GM12892 (cell line): ENCODE measurements at regions not wholly inside any gene's neighbourhood (a gene's known extent, or its start where the extent isn't known, plus 50 kb on each side); places are given as distances from the start of the nearest gene placed in this dataset.

ENCODE experiments used
- POLR2A ChIP-seq: IDR thresholded peaks from 2 replicates; pipeline ENCODE4 v1.6.1; 2011; ENCODE audit warnings: low read depth, low read length, control low read depth
- POLR2AphosphoS5 ChIP-seq: IDR thresholded peaks from 2 replicates; pipeline ENCODE4 v1.6.1; 2011; ENCODE audit warnings: low read depth, low read length, control low read depth
- TAF1 ChIP-seq: IDR thresholded peaks from 2 replicates; pipeline ENCODE4 v1.6.1; 2011; ENCODE audit warnings: low read depth, mild to moderate bottlenecking, control low read depth, low read length, borderline replicate concordance

- no peak for TF ChIP-seq POLR2AphosphoS5
- TF ChIP-seq TAF1: no peak
- TF ChIP-seq POLR2A: no peak
Measured at GRCh38 chr6:88365656-88366055, 199.5 kb upstream of the CNR1 start.
